ENCODE measurements at regions not wholly inside any gene's neighbourhood (a gene's known extent, or its start where the extent isn't known, plus 50 kb on each side); places are given as distances from the start of the nearest gene placed in this dataset.

DNA sequence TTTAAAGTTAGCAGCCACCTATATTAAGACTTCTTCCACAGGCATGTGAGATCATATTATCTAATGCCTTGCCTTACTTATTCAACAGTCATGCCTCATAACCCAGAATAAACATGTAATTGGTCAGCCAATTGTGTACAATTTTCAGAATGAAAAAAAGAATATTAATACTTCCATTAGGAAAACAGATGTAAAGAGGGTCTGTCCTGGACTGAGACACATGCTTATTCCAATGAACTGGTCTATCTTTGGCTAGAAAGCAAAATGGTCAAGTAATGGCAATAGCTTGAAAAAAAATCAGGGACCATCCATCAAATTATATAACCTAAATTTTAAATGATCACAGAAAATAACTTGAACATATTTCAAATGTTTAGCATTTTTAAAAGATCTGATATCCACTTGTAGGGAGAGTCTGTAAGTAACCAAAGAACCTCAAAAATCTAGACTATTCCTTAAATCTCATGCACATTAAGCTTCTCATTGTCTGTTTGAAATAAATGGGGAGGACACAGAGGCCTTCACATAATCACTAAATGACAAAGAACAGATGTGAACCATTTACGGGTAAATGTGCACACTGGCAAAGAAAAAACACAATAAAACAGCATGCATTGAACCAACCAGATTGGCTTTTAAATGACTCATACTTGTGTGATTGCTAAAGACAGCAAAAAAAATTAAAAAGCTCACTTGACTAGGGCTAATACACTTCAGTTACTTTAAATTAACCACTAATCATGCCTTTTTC is 568.8 kb upstream of the PCDH15 start:
- DNase-seq (no peak), ATAC-seq (ENCODE audit: poor library complexity) (no peak)
- Histone ChIP-seq H3K4me3 (ENCODE audit: low read length) (no peak overlapping the region), H3K27me3 (ENCODE audit: control insufficient read depth in 1 of 2, insufficient read depth in 2 of 2, low read length in 2 of 2) (no peaks in the 10 kb centered on the region), H3K4me1 (ENCODE audit: insufficient read depth, low read length) (no peaks in the 10 kb centered on the region), H3K9me3 (ENCODE audit: control insufficient read depth in 1 of 2, insufficient read depth in 1 of 2, low read length in 2 of 2) (no peaks in the 10 kb centered on the region), H3K27ac (ENCODE audit: low read depth in 1 of 2, low read length in 2 of 2) (no peak overlapping the region), H3K36me3 (ENCODE audit: insufficient read depth, low read length) (no peaks in the 10 kb centered on the region)
- H3K4me1 Mint-ChIP-seq (ENCODE audit: low read depth), result no peaks in the 10 kb centered on the region
- intact Hi-C loops (cut with DNase I, micrococcal nuclease), result no loop called here
- H3K4me3 Mint-ChIP-seq, result no peak overlapping the region
- H3K36me3 Mint-ChIP-seq (ENCODE audit: low read depth), result no peaks in the 10 kb centered on the region
- no peaks in the 10 kb centered on the region for H3K27me3 Mint-ChIP-seq
- TF ChIP-seq, protein P1, sequence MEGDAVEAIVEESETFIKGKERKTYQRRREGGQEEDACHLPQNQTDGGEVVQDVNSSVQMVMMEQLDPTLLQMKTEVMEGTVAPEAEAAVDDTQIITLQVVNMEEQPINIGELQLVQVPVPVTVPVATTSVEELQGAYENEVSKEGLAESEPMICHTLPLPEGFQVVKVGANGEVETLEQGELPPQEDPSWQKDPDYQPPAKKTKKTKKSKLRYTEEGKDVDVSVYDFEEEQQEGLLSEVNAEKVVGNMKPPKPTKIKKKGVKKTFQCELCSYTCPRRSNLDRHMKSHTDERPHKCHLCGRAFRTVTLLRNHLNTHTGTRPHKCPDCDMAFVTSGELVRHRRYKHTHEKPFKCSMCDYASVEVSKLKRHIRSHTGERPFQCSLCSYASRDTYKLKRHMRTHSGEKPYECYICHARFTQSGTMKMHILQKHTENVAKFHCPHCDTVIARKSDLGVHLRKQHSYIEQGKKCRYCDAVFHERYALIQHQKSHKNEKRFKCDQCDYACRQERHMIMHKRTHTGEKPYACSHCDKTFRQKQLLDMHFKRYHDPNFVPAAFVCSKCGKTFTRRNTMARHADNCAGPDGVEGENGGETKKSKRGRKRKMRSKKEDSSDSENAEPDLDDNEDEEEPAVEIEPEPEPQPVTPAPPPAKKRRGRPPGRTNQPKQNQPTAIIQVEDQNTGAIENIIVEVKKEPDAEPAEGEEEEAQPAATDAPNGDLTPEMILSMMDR (IDR thresholded peaks at IDR 0.05), result no peak
- peaks cover under 1% of the 10 kb centered on the region for H3K9me3 Mint-ChIP-seq
- ChIA-PET CTCF (no interaction called here), POLR2A (no interaction called here)
- H3K27ac Mint-ChIP-seq, result no peak overlapping the region

DNA sequence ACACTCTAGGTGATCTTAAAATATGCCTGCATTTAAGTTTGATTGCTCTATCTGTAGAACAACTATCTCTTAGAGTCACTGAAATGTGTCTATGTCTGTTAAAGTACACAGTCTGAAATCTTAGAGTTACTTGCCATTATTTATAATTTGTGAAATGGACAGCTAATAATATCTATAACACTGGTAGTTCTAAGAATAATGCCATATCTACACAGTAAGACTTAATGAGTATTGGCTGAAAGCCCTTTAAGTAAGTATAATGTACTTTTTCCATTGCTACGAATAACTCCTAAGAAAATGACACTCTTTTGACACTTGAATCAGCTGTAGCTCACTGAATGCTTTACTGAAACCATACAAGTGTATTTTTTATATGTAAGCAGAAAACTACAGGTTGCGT is 567.4 kb upstream of the PCDH15 start:
- Histone ChIP-seq H3K27me3 (ENCODE audit: control insufficient read depth in 1 of 2, insufficient read depth in 2 of 2, low read length in 2 of 2) (no peaks in the 10 kb centered on the region), H3K36me3 (ENCODE audit: insufficient read depth, low read length) (no peaks in the 10 kb centered on the region), H3K9me3 (ENCODE audit: control insufficient read depth in 1 of 2, insufficient read depth in 1 of 2, low read length in 2 of 2) (peaks cover 0 to 3% of the 10 kb centered on the region in 2 experiments), H3K27ac (ENCODE audit: low read depth in 1 of 2, low read length in 2 of 2) (no peak overlapping the region), H3K4me3 (ENCODE audit: low read length) (no peak overlapping the region), H3K4me1 (ENCODE audit: insufficient read depth, low read length) (no peaks in the 10 kb centered on the region)
- H3K4me1 Mint-ChIP-seq (ENCODE audit: low read depth), result no peaks in the 10 kb centered on the region
- H3K27me3 Mint-ChIP-seq, result no peaks in the 10 kb centered on the region
- H3K27ac Mint-ChIP-seq, result no peak overlapping the region
- CTCF ChIA-PET, result no interaction called here
- POLR2A ChIA-PET, result no interaction called here
- H3K9me3 Mint-ChIP-seq, result no peaks in the 10 kb centered on the region
- no peaks in the 10 kb centered on the region for H3K36me3 Mint-ChIP-seq (ENCODE audit: low read depth)
- DNase-seq (no peak), ATAC-seq (ENCODE audit: poor library complexity) (no peak)
- intact Hi-C loops (cut with DNase I, micrococcal nuclease), result no loop called here
- no peak overlapping the region for H3K4me3 Mint-ChIP-seq
- TF ChIP-seq, protein P1 (IDR thresholded peaks at IDR 0.05), result no peak

DNA sequence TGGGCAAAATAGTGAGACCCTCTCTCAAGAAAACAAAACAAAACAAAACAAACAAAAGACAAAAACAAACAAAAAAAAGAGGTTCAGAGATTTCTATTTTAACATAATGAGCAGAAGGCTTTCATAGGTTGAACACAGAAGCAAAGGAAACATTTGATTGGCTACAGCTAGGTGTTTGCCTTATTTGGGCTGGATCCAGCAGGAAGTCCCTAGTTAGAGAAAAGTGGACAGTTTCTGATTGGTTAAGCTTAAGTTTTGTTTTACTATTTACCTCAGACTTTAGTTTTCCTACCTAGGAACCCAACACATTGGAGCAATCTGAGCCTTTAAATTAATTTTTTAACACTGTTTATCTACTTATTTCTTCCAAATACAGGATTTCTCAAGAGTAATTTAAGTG is 566.5 kb upstream of the PCDH15 start:
- DNase-seq, result no peak
- H3K4me1 ChIP-seq (ENCODE audit: insufficient read depth, low read length), result no peaks in the 10 kb centered on the region
- H3K27ac ChIP-seq (ENCODE audit: low read depth in 1 of 2, low read length in 2 of 2), result no peak overlapping the region
- peaks cover 0 to 4% of the 10 kb centered on the region in 2 experiments for H3K9me3 ChIP-seq (ENCODE audit: control insufficient read depth in 1 of 2, insufficient read depth in 1 of 2, low read length in 2 of 2)
- no peaks in the 10 kb centered on the region for H3K4me1 Mint-ChIP-seq (ENCODE audit: low read depth)
- TF ChIP-seq, protein P1 (IDR thresholded peaks at IDR 0.05), result no peak
- ChIA-PET CTCF (no interaction called here), POLR2A (no interaction called here)
- no peak overlapping the region for H3K4me3 Mint-ChIP-seq
- no peaks in the 10 kb centered on the region for H3K27me3 ChIP-seq (ENCODE audit: control insufficient read depth in 1 of 2, insufficient read depth in 2 of 2, low read length in 2 of 2)
- no peaks in the 10 kb centered on the region for H3K27me3 Mint-ChIP-seq
- H3K9me3 Mint-ChIP-seq, result no peaks in the 10 kb centered on the region
- intact Hi-C loops (cut with DNase I, micrococcal nuclease), result no loop called here
- H3K4me3 ChIP-seq (ENCODE audit: low read length), result no peak overlapping the region
- H3K36me3 ChIP-seq (ENCODE audit: insufficient read depth, low read length), result no peaks in the 10 kb centered on the region
- H3K27ac Mint-ChIP-seq, result no peak overlapping the region
- no peaks in the 10 kb centered on the region for H3K36me3 Mint-ChIP-seq (ENCODE audit: low read depth)
- no peak for ATAC-seq (ENCODE audit: poor library complexity)
